HG03097 (cell line): ENCODE measurements at regions not wholly inside any gene's neighbourhood (a gene's known extent, or its start where the extent isn't known, plus 50 kb on each side); places are given as distances from the start of the nearest gene placed in this dataset.

Experiments
- ATAC-seq: cut with Tn5 transposase; IDR thresholded peaks from one replicate; pipeline ENCODE4 v1.9.1; 2021; ENCODE audit not compliant: unreplicated experiment, low FRiP score

DNA sequence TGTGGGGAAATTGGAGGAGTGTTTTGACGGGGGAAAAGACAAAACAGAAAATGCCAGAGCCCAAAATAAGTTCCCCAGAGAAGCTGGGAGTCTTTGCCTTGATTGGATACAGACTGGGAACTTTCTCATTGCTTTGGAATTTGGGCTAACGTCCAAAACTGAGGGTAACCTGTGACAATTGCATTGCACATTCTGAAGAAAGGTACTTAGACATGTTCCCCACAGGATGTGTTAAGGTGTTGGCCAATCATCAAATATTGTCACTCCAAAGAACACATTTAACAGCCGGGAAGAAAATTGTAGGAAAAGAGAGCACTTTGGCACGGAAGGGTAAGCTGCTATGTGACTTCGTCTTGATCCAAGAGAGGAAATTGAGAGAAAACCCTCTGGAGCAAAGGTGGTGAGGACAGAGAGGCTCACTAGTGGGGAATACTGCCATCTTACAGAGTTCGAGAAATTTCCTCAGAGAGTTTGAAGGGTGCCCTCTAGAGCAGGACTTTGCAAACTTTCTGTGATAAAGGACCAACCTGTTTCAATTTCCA is 619.5 kb upstream of the TBL1XR1 start:
- no peak for ATAC-seq

GRCh38 chr3:177817751-177818150 is 620.5 kb upstream of the TBL1XR1 start:
- ATAC-seq, result no peak

GRCh38 chr3:177818712-177819240 is 621.5 kb upstream of the TBL1XR1 start:
- no peak for ATAC-seq

DNA sequence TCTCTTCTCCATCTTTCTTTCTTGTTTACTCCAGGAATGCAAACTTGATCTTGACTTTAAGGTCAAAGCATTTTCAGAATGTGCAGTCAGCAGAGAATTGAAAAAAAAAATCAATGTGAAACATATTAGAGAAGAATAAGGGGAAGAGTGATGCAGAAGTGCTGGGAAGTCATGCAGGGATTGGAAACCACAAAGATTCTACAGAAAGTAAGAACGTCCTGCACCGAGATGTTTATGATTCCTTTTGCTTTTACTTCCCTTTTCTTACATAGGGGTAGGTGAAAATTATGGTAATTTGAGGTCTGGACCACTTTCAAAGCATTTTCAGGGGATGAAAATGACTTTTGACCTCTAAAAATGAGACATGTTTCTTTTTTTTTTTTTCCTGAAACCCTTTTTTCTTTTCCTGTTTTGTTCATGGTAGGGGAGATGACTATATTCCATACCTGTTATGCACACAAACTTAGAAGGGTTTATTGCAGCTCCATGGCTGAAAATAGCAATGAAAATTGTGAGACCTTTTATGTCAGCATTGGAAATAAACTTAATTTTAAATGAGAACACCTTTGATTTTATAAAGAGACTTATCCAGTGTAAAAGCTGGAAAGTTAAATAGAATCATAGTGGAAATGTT is 623.5 kb upstream of the TBL1XR1 start:
- peak; percentile 76 for ATAC-seq

GRCh38 chr3:177822681-177823096 is 625.4 kb upstream of the TBL1XR1 start:
- ATAC-seq, result no peak

DNA sequence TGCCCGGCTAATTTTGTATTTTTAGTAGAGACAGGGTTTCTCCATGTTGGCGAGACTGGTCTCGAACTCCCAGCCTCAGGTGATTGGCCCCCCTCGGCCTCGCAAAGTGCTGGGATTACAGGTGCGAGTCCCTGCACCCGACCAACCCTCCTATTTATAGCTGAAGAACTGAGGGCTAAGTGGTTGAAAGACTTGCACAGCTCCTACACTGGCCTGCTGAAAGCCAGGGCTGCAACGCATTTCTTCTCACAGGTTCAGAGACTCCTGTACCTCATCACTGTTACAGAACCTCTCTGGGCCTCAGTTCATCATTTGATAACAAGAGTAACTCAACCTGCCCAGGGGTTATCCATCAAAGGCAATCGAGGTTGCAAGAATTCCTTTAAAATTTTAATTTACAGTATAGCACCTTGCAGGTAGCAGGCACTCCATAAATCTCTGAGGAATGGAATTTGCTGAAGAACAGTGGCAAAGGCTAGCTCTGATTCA is 626.5 kb upstream of the TBL1XR1 start:
- no peak for ATAC-seq

DNA sequence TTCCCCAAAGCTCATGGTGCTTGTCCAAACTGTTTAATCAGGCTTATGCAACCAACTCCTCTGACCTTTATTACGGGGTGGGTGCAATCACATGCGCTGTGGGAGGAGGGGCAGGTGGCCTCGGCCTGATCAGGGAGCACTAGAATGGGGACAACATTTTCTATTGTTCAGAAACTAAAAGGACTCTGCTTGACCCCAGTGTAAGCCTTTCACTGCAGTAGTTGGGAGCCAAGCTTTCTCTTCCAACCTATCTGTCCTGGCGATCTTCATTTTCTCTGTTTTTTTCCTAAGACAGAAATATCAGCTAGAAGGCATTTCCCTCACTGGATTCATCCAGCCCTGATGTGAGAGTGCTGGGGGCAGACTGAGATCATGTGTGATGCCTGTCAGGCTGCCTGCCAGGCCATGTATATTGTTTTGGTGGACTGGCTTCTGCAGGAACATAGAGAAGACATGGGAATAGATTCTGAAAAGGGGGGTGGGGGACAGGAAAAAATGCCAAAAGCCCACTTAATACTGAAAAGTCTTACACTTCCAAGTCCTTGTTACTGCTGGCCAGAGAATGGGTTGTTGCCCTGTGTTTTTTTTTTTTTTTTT is 627.0 kb upstream of the TBL1XR1 start:
- ATAC-seq, result no peak

DNA sequence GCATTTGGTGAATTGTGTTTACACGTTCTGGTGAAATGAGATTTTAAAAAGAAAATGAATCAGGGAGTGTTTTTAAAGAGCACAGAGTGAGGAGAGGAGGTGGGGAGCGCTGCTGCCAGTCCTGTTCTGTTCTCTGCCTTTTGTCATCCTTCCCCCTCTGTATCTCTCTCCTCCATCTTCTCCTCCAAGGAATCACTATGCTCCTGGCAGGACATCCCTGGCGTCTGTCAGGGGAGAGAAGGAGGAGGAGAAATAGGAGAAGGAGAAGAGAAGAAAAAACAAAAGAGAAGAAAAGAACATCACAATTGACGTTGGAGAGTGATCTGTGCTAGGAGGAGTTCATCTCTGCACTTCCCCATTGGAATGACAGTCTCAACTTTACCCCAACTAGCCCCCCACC is 627.6 kb upstream of the TBL1XR1 start:
- no peak for ATAC-seq

GRCh38 chr3:177826253-177826652 is 629.0 kb upstream of the TBL1XR1 start:
- ATAC-seq, result no peak

GRCh38 chr3:177827511-177828207 is 630.4 kb upstream of the TBL1XR1 start:
- no peak for ATAC-seq

DNA sequence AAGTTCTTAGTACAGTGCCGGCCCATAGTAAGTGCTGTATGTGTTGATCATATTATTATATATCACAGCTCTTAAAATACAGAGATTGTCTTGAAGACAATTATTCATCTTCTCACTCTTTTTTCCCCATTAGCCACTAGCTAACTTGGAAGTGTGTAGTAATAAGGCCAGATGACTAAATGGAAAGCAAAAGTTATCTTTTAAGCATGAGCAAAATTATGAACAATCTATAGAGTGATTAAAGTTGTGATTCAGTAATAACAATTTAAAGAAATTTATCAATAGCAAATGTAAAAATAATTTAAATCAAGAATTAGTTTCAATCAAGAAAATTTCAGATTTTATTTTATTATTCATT is 630.9 kb upstream of the TBL1XR1 start:
- ATAC-seq, result no peak

- no peak for ATAC-seq
Measured at GRCh38 chr3:177830411-177830849, 633.1 kb upstream of the TBL1XR1 start.

DNA sequence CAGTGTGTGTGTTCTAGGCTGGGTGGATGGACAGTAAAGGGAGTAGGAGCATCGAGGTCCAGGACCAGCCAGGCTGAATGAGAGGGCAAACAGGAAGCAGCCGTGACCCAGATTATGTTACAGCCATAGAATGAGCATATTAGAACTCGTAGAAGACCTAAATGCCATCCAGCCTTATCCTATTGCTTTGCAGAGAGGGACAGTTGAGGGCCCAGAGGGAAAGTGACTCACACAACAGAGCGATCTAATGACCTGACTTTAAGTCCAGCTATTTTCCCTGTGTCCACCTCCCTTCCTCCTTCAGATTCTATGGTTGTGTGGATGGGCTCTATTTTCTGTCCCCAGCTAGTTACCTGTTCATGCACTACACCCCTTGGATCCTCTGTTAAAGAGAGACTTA is 634.1 kb upstream of the TBL1XR1 start:
- no peak for ATAC-seq

- ATAC-seq, result no peak
Measured at GRCh38 chr3:177832880-177833279, 635.6 kb upstream of the TBL1XR1 start.

GRCh38 chr3:177833332-177833731 is 636.0 kb upstream of the TBL1XR1 start:
- no peak for ATAC-seq

GRCh38 chr3:177835008-177835407 is 637.7 kb upstream of the TBL1XR1 start:
- no peak for ATAC-seq

DNA sequence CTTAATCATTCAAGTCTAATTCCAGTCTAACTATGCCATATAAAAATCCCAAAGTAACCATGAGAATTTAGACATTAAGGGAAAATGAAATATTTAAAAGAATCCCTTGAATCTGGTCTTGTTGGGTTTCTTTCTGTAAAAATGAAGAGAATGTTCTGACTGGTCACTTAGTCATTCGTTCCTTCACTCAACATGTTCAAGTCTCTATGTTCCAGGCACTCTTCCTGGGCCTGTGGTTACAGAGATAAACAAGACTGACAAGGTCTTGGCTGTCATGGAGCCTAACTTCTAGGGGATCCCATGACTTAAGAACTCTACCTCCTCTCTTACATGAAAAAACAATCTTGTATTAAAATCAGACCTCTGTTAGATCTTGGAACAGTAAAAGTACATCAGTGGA is 638.6 kb upstream of the TBL1XR1 start:
- no peak for ATAC-seq

DNA sequence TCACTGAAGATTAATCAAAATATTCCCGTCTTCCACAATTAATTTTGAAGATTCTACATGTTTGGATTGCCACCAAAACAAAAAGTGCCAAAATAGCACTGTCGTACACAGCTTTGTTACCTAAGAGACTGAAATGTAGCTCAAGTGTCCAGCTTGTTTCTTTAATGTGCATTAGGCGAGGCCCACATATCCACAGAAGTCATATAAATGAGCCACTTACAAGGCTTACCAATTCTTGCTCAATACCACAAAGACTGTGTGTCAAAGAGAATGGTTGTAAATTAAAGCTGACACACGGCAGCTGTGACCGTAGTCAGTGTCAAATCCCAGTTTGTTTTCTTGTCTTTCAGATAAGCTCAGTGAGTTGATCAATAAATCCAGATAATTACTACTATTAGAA is 639.4 kb upstream of the TBL1XR1 start:
- ATAC-seq, result no peak

DNA sequence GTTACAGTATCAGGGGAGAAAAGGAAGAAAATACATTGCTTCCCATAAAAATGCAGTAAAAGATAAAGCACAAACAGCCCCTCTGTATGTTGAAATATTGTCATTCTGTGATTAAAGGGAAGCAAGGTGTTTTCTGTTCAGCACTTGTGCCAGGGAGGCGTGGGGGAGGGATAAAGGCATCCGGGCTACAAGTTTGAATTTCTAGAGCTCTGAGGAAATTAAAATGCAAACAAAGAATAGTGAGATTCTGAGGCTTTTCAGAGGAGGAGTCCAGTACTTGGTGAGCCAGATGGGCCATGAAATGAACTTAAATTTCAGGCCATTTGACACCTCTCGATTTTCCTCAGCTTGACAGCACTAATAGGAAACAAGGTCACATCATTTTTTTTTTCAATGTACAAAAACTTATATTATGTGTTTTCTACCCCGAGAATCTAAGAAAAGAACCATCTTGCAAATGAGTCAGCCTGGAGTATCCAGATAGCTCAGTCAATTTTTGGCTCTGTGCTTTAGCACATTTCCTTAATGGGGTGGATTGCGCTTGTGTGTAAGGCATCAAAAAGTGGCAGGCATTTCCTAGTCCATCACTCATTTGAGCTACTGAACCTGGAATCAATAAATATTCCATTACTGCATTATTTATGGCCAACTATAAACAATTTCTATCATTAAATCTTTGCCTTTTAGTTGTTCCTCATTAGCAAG is 640.8 kb upstream of the TBL1XR1 start:
- ATAC-seq, result no peak

- ATAC-seq, result no peak
Measured at GRCh38 chr3:177838766-177839350, 641.6 kb upstream of the TBL1XR1 start.
